SU-DHL-6 (cell line): ENCODE measurements at regions not wholly inside any gene's neighbourhood (a gene's known extent, or its start where the extent isn't known, plus 50 kb on each side); places are given as distances from the start of the nearest gene placed in this dataset.

Source experiments
- H2AFZ ChIP-seq: fragments of 200-600 bp; sonication (generic); 2 replicates; pipeline ENCODE4 v1.6.1; 2014; ENCODE audit warnings: low read depth, mild to moderate bottlenecking, moderate library complexity, mixed read lengths, antibody characterized with exemption, low read length; ENCODE audit not compliant: severe bottlenecking
- H3F3A ChIP-seq: fragments of 200-600 bp; shearing (Covaris generic); 2 replicates; pipeline ENCODE4 v1.6.0; 2016; ENCODE audit warnings: antibody characterized with exemption, mild to moderate bottlenecking; ENCODE audit not compliant: insufficient read depth
- H3K27ac ChIP-seq: fragments of 200-600 bp; sonication (generic); 2 replicates; pipeline ENCODE4 v1.5.1; 2016; ENCODE audit warnings: low read depth, mild to moderate bottlenecking, low read length, moderate library complexity, mixed read lengths
- H3K27me3 ChIP-seq: fragments of 200-600 bp; sonication (generic), shearing (Covaris generic); 2 replicates; pipeline ENCODE4 v1.6.0; 2014; ENCODE audit warnings: mild to moderate bottlenecking, low read length
- H3K36me3 ChIP-seq: fragments of 200-600 bp; sonication (generic); 2 replicates; pipeline ENCODE4 v1.6.1; 2014; ENCODE audit warnings: mild to moderate bottlenecking, low read length, mixed read lengths
- H3K4me2 ChIP-seq: fragments of 300-600, 200-600 bp; shearing (Covaris generic), sonication (generic); 2 replicates; pipeline ENCODE4 v1.6.0; 2014; ENCODE audit warnings: low read length, low read depth, mild to moderate bottlenecking; ENCODE audit not compliant: poor library complexity, severe bottlenecking
- H3K4me3 ChIP-seq: fragments of 200-600 bp; sonication (generic); 2 replicates; pipeline ENCODE4 v1.5.1; 2014; ENCODE audit warnings: antibody characterized with exemption, low read length, mild to moderate bottlenecking, mixed read lengths; ENCODE audit not compliant: insufficient read depth, poor library complexity, severe bottlenecking
- H3K79me2 ChIP-seq: fragments of 200-600 bp; sonication (generic); 2 replicates; pipeline ENCODE4 v1.6.1; 2014; ENCODE audit warnings: mild to moderate bottlenecking, low read length, moderate library complexity; ENCODE audit not compliant: insufficient read depth
- H3K9ac ChIP-seq: fragments of 200-600 bp; sonication (generic); 2 replicates; pipeline ENCODE4 v1.7.0; 2014; ENCODE audit warnings: mild to moderate bottlenecking, low read length
- H3K9me2 ChIP-seq: fragments of 200-600 bp; sonication (generic); replicated peaks from 2 replicates; pipeline ENCODE4 v1.6.1; 2014; ENCODE audit warnings: low read length; ENCODE audit not compliant: insufficient read depth
- H3K9me3 ChIP-seq: fragments of 200-600 bp; sonication (generic); 2 replicates; pipeline ENCODE4 v1.6.1; 2014; ENCODE audit warnings: low read length, mixed read lengths; ENCODE audit not compliant: insufficient read depth
- H4K20me1 ChIP-seq: fragments of 200-600 bp; sonication (generic); 2 replicates; pipeline ENCODE4 v1.6.1; 2014; ENCODE audit warnings: low read depth, mild to moderate bottlenecking, antibody characterized with exemption, low read length, moderate library complexity, mixed read lengths
- CTCF ChIP-seq: fragments of 200-600 bp; sonication (generic); IDR thresholded peaks from one replicate; pipeline ENCODE4 v1.5.1; 2017; ENCODE audit warnings: antibody characterized with exemption, mild to moderate bottlenecking, low read length, moderate library complexity; ENCODE audit not compliant: insufficient read depth, poor library complexity, severe bottlenecking
- EZH2phosphoT487 ChIP-seq: fragments of 200-600 bp; sonication (generic), shearing (Covaris generic); conservative IDR thresholded peaks from 2 replicates; pipeline ENCODE4 v1.6.1; 2018; ENCODE audit warnings: mild to moderate bottlenecking, antibody characterized with exemption, low read length, moderate library complexity, mixed read lengths

- no peak overlapping the region for H3K4me3 ChIP-seq
- no peak for TF ChIP-seq CTCF
- no peak for TF ChIP-seq EZH2phosphoT487
- H3K27ac ChIP-seq, result no peak overlapping the region
- no peaks in the 10 kb centered on the region for H3K36me3 ChIP-seq
- H2AFZ ChIP-seq, result no peak overlapping the region
- H3K27me3 ChIP-seq, result no peaks in the 10 kb centered on the region
- no peak overlapping the region for H3K9ac ChIP-seq
- H4K20me1 ChIP-seq, result no peaks in the 10 kb centered on the region
- H3K79me2 ChIP-seq, result no peaks in the 10 kb centered on the region
- H3F3A ChIP-seq, result no peaks in the 10 kb centered on the region
- no peak overlapping the region for H3K4me2 ChIP-seq
- no peaks in the 10 kb centered on the region for H3K9me3 ChIP-seq
- H3K9me2 ChIP-seq, result no peaks in the 10 kb centered on the region
Measured at GRCh38 chr13:83943530-83944279, 61.4 kb upstream of the SLITRK1 start.

GRCh38 chr13:83941701-83942335, 59.5 kb upstream of the SLITRK1 start:
- TF ChIP-seq EZH2phosphoT487, result no peak
- no peak for TF ChIP-seq CTCF
- Histone ChIP-seq H3K36me3 (no peaks in the 10 kb centered on the region), H3K9me3 (no peaks in the 10 kb centered on the region), H3K4me3 (no peak overlapping the region), H3K27me3 (no peaks in the 10 kb centered on the region), H3K27ac (no peak overlapping the region), H3K79me2 (no peaks in the 10 kb centered on the region), H4K20me1 (no peaks in the 10 kb centered on the region), H2AFZ (no peak overlapping the region), H3K4me2 (no peak overlapping the region), H3K9ac (no peak overlapping the region), H3F3A (no peaks in the 10 kb centered on the region), H3K9me2 (no peaks in the 10 kb centered on the region)

GRCh38 chr13:83940742-83941141, 58.5 kb upstream of the SLITRK1 start:
- Histone ChIP-seq H3K27ac (no peak overlapping the region), H3K9me3 (no peaks in the 10 kb centered on the region), H2AFZ (no peak overlapping the region), H3K9ac (no peak overlapping the region), H3K4me2 (no peak overlapping the region), H3K27me3 (no peaks in the 10 kb centered on the region), H3F3A (no peaks in the 10 kb centered on the region), H3K79me2 (no peaks in the 10 kb centered on the region), H3K4me3 (no peak overlapping the region), H3K36me3 (no peaks in the 10 kb centered on the region), H3K9me2 (no peaks in the 10 kb centered on the region), H4K20me1 (no peaks in the 10 kb centered on the region)
- TF ChIP-seq EZH2phosphoT487 (no peak), CTCF (no peak)
